Type B pancreatic cell (in vitro differentiated cells): ENCODE measurements at regions not wholly inside any gene's neighbourhood (a gene's known extent, or its start where the extent isn't known, plus 50 kb on each side); places are given as distances from the start of the nearest gene placed in this dataset.
A peak's percentile ranks its signal among the peaks of the same experiment; 100 is the strongest.

Source experiments
- DNase-seq: peaks from one replicate; pipeline ENCODE4 v3.0.0; 2021; ENCODE audit warnings: mixed read lengths; ENCODE audit not compliant: unreplicated experiment; ENCODE audit errors: extremely low spot score
- H3K27ac Mint-ChIP-seq: 2 replicates; pipeline ENCODE4 v1.8.0; 2021; ENCODE audit warnings: mild to moderate bottlenecking, mixed read lengths
- H3K27me3 Mint-ChIP-seq: 2 replicates; pipeline ENCODE4 v1.8.0; 2021; ENCODE audit warnings: mixed read lengths
- H3K36me3 Mint-ChIP-seq: 2 replicates; pipeline ENCODE4 v1.8.0; 2021; ENCODE audit warnings: mixed read lengths
- H3K4me1 Mint-ChIP-seq: one replicate; pipeline ENCODE4 v1.8.0; 2021; ENCODE audit warnings: mixed read lengths; ENCODE audit not compliant: unreplicated experiment
- H3K4me3 Mint-ChIP-seq: 2 replicates; pipeline ENCODE4 v1.8.0; 2021; ENCODE audit warnings: mild to moderate bottlenecking, mixed read lengths
- H3K9me3 Mint-ChIP-seq: 2 replicates; pipeline ENCODE4 v1.8.0; 2021; ENCODE audit warnings: mixed read lengths
- TF ChIP-seq, protein P1 (sequence below): fragments of 200-600 bp; sonication (generic); conservative IDR thresholded peaks from 2 replicates; pipeline ENCODE4 v1.5.0; 2021; ENCODE audit warnings: antibody characterized with exemption, mild to moderate bottlenecking

DNA sequence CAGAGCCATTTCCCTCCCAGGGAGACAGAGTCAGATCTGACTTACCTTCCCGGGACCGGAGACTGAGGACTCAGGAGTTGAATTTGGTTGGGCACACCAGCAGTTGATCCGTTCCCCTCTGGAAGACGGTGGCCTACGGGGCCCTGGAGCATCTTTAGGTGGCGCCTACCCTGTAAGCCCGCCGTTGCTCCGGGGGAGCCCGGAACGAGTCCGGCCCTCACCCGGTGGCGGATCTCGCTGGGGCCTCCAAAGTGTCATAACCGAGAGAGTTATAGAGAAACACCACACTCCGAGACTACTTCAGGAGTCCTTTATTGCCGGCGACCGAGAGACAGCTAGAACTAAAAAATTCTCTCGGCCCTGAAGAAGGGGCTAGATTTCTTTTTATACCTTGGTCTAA, 182.8 kb upstream of the MBL2 start:
- H3K27ac Mint-ChIP-seq = no peak overlapping the region
- H3K27me3 Mint-ChIP-seq = no peaks in the 10 kb centered on the region
- peaks cover 13% of the 10 kb centered on the region for H3K4me1 Mint-ChIP-seq
- peaks cover 8% of the 10 kb centered on the region for H3K36me3 Mint-ChIP-seq
- no peaks in the 10 kb centered on the region for H3K9me3 Mint-ChIP-seq
- no peak overlapping the region for H3K4me3 Mint-ChIP-seq
- DNase-seq = no peak
- TF ChIP-seq, protein P1, sequence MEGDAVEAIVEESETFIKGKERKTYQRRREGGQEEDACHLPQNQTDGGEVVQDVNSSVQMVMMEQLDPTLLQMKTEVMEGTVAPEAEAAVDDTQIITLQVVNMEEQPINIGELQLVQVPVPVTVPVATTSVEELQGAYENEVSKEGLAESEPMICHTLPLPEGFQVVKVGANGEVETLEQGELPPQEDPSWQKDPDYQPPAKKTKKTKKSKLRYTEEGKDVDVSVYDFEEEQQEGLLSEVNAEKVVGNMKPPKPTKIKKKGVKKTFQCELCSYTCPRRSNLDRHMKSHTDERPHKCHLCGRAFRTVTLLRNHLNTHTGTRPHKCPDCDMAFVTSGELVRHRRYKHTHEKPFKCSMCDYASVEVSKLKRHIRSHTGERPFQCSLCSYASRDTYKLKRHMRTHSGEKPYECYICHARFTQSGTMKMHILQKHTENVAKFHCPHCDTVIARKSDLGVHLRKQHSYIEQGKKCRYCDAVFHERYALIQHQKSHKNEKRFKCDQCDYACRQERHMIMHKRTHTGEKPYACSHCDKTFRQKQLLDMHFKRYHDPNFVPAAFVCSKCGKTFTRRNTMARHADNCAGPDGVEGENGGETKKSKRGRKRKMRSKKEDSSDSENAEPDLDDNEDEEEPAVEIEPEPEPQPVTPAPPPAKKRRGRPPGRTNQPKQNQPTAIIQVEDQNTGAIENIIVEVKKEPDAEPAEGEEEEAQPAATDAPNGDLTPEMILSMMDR = no peak

DNA sequence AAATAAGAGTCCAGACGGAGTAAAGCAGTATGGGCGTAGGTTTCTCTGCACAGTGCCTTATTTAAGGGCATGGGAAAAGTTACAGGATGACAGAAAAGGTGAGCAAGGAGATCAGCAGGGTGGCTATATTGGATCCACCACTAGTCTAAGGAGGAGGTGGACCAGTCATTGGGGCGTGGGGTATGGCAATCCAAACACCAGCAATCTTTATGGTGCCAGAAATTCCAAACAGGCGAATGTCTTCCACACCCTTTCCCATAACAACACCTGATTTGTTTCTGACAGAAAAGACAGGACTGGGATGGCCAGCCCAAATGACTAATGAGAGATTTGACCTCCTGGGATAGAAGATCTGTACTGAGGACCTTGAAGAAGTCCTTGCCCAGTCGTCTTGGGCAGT, 181.8 kb upstream of the MBL2 start:
- TF ChIP-seq, protein P1 = no peak
- Mint-ChIP-seq H3K27ac (no peak overlapping the region), H3K27me3 (no peaks in the 10 kb centered on the region), H3K4me1 (peaks cover 22% of the 10 kb centered on the region), H3K4me3 (no peak overlapping the region), H3K9me3 (no peaks in the 10 kb centered on the region), H3K36me3 (peaks cover 8% of the 10 kb centered on the region)
- DNase-seq = no peak

DNA sequence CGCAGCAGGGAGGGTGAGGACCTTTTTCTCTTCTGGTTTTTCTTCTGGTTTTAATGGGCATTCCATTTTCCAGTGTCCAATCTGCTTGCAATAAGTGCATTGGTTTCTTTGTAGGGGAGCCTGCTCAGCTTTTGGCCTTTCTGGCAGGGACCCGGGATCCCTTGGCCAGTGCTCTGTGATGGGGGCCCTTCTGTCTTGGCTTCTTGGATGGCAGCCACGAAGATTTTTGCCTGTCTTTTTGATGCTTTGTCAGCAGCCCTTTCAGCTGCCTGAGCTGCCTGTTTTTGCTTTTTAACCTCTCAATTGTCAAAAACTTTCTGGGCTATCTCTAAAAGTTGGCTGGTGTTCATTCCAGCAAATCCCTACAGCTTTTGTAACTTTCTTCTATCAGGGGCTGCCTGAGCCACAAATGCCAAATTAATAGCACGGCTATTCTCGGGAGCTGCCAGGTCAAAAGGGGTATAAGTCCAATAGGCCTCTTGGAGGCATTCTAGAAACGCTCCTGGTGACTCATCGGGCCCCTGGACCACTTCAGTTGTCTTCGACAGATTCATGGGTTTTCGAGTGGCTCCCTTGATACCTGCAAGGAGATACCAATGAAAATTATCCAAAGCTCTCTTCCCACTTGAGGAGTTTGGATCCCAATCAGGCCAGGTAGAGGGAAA, 179.9 kb upstream of the MBL2 start:
- H3K9me3 Mint-ChIP-seq = no peaks in the 10 kb centered on the region
- no peak overlapping the region for H3K27ac Mint-ChIP-seq
- no peak for DNase-seq
- TF ChIP-seq, protein P1 = no peak
- no peak overlapping the region for H3K4me3 Mint-ChIP-seq
- H3K36me3 Mint-ChIP-seq = peaks cover 8% of the 10 kb centered on the region
- H3K4me1 Mint-ChIP-seq = peaks cover 20% of the 10 kb centered on the region
- H3K27me3 Mint-ChIP-seq = no peaks in the 10 kb centered on the region

DNA sequence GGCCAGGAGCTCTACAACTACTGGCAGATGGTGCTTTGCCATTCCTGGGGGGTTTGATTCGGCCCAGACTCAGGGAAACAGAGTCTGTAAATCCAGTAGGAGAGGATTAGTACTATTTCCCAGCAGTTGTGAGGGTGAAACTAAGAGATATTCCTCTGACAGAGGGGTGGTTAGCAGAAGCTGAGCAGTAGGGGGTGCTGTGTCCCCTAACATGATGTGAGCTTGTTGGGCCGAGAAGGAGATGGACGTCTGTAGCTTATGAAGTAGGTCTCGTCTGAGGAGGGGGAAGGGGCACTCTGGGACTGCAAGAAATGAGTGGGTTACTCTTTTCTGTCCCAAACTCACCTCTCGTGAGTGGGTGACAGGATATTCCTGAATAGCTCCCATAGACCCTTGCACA, 179.2 kb upstream of the MBL2 start:
- Mint-ChIP-seq H3K9me3 (no peaks in the 10 kb centered on the region), H3K4me3 (peak overlapping the region; percentile 19), H3K27ac (no peak overlapping the region), H3K27me3 (no peaks in the 10 kb centered on the region), H3K36me3 (peaks cover 8% of the 10 kb centered on the region), H3K4me1 (peaks cover 15% of the 10 kb centered on the region)
- TF ChIP-seq, protein P1 = peak; percentile 64
- DNase-seq = no peak

DNA sequence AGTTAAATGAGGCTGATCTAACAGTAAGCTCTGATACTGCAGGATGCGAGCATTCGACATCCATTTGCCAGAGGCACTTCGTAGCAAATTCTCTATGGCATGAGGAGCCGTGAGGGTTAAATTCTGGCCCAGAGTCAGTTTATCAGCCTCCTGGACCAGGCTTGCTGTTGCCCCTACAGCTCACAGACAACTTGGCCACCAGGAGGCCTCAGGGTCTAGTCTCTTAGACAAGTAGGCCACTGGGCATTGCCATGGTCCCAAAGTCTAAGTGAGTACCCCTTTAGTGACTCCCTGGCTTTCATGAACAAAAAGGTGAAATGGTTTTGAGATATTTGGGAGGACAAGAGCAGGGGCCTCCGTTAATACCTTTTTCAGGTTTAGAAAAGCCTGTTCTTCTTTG, 178.0 kb upstream of the MBL2 start:
- H3K27ac Mint-ChIP-seq = no peak overlapping the region
- TF ChIP-seq, protein P1 = no peak

More for the DNA sequence above, 178.0 kb upstream of the MBL2 start:
- DNase-seq = no peak
- H3K27me3 Mint-ChIP-seq = no peaks in the 10 kb centered on the region
- peaks cover 9% of the 10 kb centered on the region for H3K4me1 Mint-ChIP-seq
- H3K9me3 Mint-ChIP-seq = no peaks in the 10 kb centered on the region
- H3K36me3 Mint-ChIP-seq = peaks cover 8% of the 10 kb centered on the region
- H3K4me3 Mint-ChIP-seq = no peak overlapping the region
